ACC112 (cell line): ENCODE measurements at regions not wholly inside any gene's neighbourhood (a gene's known extent, or its start where the extent isn't known, plus 50 kb on each side); places are given as distances from the start of the nearest gene placed in this dataset.

Source experiments
- H2AFZ ChIP-seq: fragments of 200-600 bp; sonication (generic); one replicate; pipeline ENCODE4 v1.6.0; 2017; ENCODE audit warnings: antibody characterized with exemption, low read length; ENCODE audit not compliant: unreplicated experiment
- H3K27ac ChIP-seq: fragments of 200-600 bp; sonication (generic); 2 replicates; pipeline ENCODE4 v1.5.1; 2014; ENCODE audit warnings: low read depth, mild to moderate bottlenecking, antibody characterized with exemption, low read length, moderate library complexity
- H3K27me3 ChIP-seq: fragments of 200-600 bp; sonication (generic); 2 replicates; pipeline ENCODE4 v1.6.1; 2014; ENCODE audit warnings: mild to moderate bottlenecking, antibody characterized with exemption, low read length, moderate library complexity, mixed read lengths; ENCODE audit not compliant: insufficient read depth
- H3K36me3 ChIP-seq: fragments of 200-600 bp; sonication (generic); 2 replicates; pipeline ENCODE4 v1.6.1; 2016; ENCODE audit warnings: mild to moderate bottlenecking, antibody characterized with exemption, low read length, moderate library complexity, mixed read lengths; ENCODE audit not compliant: insufficient read depth
- H3K4me1 ChIP-seq: fragments of 200-600 bp; sonication (generic); one replicate; pipeline ENCODE4 v1.6.1; 2016; ENCODE audit warnings: low read length, mixed read lengths; ENCODE audit not compliant: insufficient read depth, unreplicated experiment, control insufficient read depth
- H3K4me3 ChIP-seq: fragments of 200-600 bp; sonication (generic); 2 replicates; pipeline ENCODE4 v1.5.1; 2014; ENCODE audit warnings: mild to moderate bottlenecking, low read depth, low read length
- H3K79me2 ChIP-seq: fragments of 200-600 bp; sonication (generic); one replicate; pipeline ENCODE4 v1.6.0; 2016; ENCODE audit warnings: low read length; ENCODE audit not compliant: control insufficient read depth, unreplicated experiment, insufficient read depth

DNA sequence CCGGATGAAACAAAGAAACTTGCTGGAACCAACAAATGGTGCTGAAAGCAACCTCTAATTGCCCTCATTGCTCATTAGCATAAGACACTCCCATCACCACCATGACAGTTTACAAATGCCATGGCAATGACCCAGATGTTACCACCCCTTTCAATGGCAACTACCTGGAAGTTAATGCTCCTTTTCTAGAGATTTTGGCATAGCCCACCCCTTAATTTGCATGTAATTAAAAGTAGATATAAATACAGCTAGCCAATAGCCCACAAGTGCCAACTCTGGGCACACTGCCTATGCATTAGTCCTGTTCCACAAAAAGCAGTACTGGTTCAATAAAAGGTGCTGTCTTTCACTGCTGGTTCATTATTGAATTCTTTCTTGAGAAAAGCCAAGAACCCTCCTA, 410.3 kb upstream of the PPP1R2C start:
- no peaks in the 10 kb centered on the region for H3K4me1 ChIP-seq
- no peak overlapping the region for H3K4me3 ChIP-seq
- no peaks in the 10 kb centered on the region for H3K79me2 ChIP-seq
- H3K27me3 ChIP-seq, result no peaks in the 10 kb centered on the region
- H3K27ac ChIP-seq, result no peak overlapping the region
- H3K36me3 ChIP-seq, result no peaks in the 10 kb centered on the region
- no peak overlapping the region for H2AFZ ChIP-seq

- Histone ChIP-seq H2AFZ (no peak overlapping the region), H3K27ac (no peak overlapping the region), H3K27me3 (no peaks in the 10 kb centered on the region), H3K79me2 (no peaks in the 10 kb centered on the region), H3K4me1 (no peaks in the 10 kb centered on the region), H3K4me3 (no peak overlapping the region), H3K36me3 (no peaks in the 10 kb centered on the region)
These were observed 433.6 kb upstream of the PPP1R2C start for GRCh38 chrX:43211570-43211969.

- Histone ChIP-seq H3K27ac (no peak overlapping the region), H3K27me3 (no peaks in the 10 kb centered on the region), H3K79me2 (no peaks in the 10 kb centered on the region), H3K4me3 (no peak overlapping the region), H2AFZ (no peak overlapping the region), H3K4me1 (no peaks in the 10 kb centered on the region), H3K36me3 (no peaks in the 10 kb centered on the region)
These were observed 437.9 kb upstream of the MAOA start for GRCh38 chrX:43218198-43218597.

DNA sequence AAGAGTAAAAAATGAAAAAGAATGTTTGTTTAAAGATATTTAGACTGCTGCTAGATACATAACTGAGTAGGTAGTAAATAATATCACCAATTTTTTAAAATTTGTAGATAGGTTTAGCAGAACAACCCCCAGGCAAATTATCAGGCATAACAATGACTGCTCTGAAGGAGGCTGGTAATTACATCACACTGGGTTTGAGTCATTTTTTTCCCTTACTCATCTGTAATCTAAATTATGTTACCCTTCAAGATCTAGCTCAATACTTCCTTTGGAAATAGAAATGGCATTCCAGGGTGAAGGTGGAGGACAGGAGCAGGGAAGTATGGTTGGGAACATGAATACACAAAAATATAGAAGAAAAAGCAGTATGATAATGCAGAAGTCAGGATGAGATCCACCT, 431.6 kb upstream of the MAOA start:
- no peaks in the 10 kb centered on the region for H3K36me3 ChIP-seq
- H3K79me2 ChIP-seq, result no peaks in the 10 kb centered on the region
- H2AFZ ChIP-seq, result no peak overlapping the region
- H3K4me3 ChIP-seq, result no peak overlapping the region
- no peak overlapping the region for H3K27ac ChIP-seq
- no peaks in the 10 kb centered on the region for H3K4me1 ChIP-seq
- no peaks in the 10 kb centered on the region for H3K27me3 ChIP-seq

GRCh38 chrX:43225626-43226328, 430.3 kb upstream of the MAOA start:
- Histone ChIP-seq H3K36me3 (no peaks in the 10 kb centered on the region), H3K4me1 (no peaks in the 10 kb centered on the region), H2AFZ (no peak overlapping the region), H3K4me3 (no peak overlapping the region), H3K79me2 (no peaks in the 10 kb centered on the region), H3K27me3 (no peaks in the 10 kb centered on the region), H3K27ac (no peak overlapping the region)

DNA sequence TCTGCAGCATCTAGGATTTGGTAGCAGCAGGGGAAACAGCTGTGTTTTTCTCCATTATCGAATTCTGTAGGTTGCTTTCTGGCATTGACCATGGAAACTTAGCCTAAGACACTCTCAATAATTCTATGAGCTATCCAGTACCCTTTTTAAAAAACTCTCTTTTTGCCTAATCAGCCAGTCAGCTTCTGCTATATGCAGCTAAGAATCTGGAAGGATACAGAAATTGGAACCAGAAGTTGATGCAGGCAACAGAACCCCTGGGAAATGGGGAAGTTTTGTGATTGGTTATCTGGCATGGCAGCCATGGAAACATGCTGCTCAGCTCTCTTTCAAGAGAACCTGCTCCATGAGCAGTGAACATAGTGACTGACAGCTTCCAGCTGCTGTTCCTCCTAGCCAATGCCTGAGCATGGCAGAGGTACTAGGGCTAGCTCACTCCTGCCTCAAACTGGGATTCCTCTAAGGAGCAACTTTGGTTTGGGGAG, 417.6 kb upstream of the MAOA start:
- Histone ChIP-seq H3K27me3 (no peaks in the 10 kb centered on the region), H3K27ac (no peak overlapping the region)

GRCh38 chrX:43239356-43239755, 416.7 kb upstream of the MAOA start:
- Histone ChIP-seq H3K4me3 (no peak overlapping the region), H3K79me2 (no peaks in the 10 kb centered on the region), H3K4me1 (no peaks in the 10 kb centered on the region), H3K36me3 (no peaks in the 10 kb centered on the region), H3K27ac (no peak overlapping the region), H2AFZ (no peak overlapping the region), H3K27me3 (no peaks in the 10 kb centered on the region)

More for the DNA sequence above, 417.6 kb upstream of the MAOA start:
- no peaks in the 10 kb centered on the region for H3K36me3 ChIP-seq
- no peak overlapping the region for H3K4me3 ChIP-seq
- no peaks in the 10 kb centered on the region for H3K4me1 ChIP-seq
- no peak overlapping the region for H2AFZ ChIP-seq
- H3K79me2 ChIP-seq, result no peaks in the 10 kb centered on the region

DNA sequence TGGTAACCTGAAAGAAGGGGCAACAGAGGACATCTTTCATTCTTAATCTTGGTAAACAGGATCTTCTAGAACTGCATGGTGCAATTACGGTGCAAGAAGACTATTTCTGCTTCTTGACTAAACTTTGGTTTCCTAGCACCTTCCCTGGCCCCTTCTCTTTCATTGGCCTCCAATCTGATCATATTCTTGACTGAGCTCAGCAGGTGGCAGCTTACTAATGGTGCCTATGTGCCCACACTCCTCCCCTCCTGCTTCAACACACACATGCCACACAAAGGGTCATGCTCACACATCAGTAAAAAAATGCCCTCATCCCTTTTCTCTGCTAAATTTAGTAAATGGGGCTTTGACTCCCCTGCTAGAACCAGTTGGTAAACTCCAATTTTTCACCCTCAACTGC, 400.5 kb upstream of the MAOA start:
- H2AFZ ChIP-seq, result no peak overlapping the region
- H3K36me3 ChIP-seq, result no peaks in the 10 kb centered on the region
- no peak overlapping the region for H3K4me3 ChIP-seq
- H3K79me2 ChIP-seq, result no peaks in the 10 kb centered on the region
- H3K27ac ChIP-seq, result no peak overlapping the region
- no peaks in the 10 kb centered on the region for H3K27me3 ChIP-seq
- H3K4me1 ChIP-seq, result no peaks in the 10 kb centered on the region

DNA sequence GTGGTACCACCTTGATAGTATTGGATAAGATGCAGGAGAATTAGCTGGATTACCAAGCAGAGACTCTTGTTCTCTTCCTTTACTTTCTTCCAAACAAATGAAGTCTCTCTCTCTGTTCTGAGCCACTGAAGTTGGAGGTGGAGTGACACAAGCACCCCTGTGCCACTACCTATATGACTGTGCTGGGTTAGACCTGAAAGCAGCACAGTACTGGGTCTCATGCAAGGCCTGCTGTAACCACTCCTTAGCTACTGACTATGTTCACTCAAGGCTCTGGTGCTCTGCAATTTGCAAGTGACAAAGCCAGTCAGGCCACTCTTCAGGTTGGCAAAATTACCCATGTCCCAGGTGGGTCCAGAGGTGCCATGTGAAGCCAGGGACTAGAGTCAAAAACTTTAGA, 389.6 kb upstream of the MAOA start:
- Histone ChIP-seq H3K4me1 (no peaks in the 10 kb centered on the region), H3K27ac (no peak overlapping the region), H3K27me3 (no peaks in the 10 kb centered on the region), H3K36me3 (no peaks in the 10 kb centered on the region), H3K79me2 (no peaks in the 10 kb centered on the region), H2AFZ (no peak overlapping the region), H3K4me3 (no peak overlapping the region)

- no peaks in the 10 kb centered on the region for H3K79me2 ChIP-seq
- no peak overlapping the region for H2AFZ ChIP-seq
- H3K27ac ChIP-seq, result no peak overlapping the region
- H3K4me1 ChIP-seq, result no peaks in the 10 kb centered on the region
- no peaks in the 10 kb centered on the region for H3K36me3 ChIP-seq
- H3K27me3 ChIP-seq, result no peaks in the 10 kb centered on the region
- no peak overlapping the region for H3K4me3 ChIP-seq
These were observed 388.4 kb upstream of the MAOA start for GRCh38 chrX:43267652-43268051.

- H2AFZ ChIP-seq, result no peak overlapping the region
- H3K36me3 ChIP-seq, result no peaks in the 10 kb centered on the region
- H3K4me3 ChIP-seq, result no peak overlapping the region
- H3K27me3 ChIP-seq, result no peaks in the 10 kb centered on the region
- no peaks in the 10 kb centered on the region for H3K79me2 ChIP-seq
- H3K4me1 ChIP-seq, result no peaks in the 10 kb centered on the region
- no peak overlapping the region for H3K27ac ChIP-seq
These were observed 386.9 kb upstream of the MAOA start for GRCh38 chrX:43269201-43269600.
